ENCODE measurements at regions not wholly inside any gene's neighbourhood (a gene's known extent, or its start where the extent isn't known, plus 50 kb on each side); places are given as distances from the start of the nearest gene placed in this dataset.

DNA sequence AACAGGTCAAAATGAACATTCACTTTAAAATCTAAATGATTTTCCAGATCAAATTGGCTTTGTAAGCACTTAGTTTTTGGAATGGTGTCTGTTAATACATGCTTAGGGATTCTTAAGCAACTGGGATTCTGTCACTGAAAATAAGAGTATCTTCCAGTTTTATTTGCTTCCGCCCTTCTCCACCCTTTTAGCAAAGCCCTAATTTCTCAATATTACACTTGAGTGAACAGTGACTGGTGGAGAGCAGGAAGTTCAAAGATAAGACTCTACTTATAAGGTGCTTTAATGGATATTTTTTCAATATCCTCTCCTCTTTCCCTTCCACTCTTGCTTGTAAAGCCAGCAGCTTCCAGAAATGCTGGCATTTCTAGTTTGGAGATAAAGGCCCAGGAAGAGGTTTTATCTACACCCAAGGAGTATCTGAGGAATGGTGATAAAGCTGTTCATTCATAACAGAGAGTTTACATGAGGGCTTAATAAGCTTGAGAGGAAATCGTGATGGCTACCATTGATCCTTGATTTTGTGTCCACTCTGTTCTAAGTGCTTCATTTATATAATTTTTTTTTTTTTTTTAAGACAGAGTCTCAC lies 265.9 kb upstream of the PRICKLE1 start:
- TF ChIP-seq CTCF (IDR thresholded peaks at IDR 0.05; ENCODE audit: poor library complexity, severe bottlenecking): no peak
- TF ChIP-seq, protein P1, sequence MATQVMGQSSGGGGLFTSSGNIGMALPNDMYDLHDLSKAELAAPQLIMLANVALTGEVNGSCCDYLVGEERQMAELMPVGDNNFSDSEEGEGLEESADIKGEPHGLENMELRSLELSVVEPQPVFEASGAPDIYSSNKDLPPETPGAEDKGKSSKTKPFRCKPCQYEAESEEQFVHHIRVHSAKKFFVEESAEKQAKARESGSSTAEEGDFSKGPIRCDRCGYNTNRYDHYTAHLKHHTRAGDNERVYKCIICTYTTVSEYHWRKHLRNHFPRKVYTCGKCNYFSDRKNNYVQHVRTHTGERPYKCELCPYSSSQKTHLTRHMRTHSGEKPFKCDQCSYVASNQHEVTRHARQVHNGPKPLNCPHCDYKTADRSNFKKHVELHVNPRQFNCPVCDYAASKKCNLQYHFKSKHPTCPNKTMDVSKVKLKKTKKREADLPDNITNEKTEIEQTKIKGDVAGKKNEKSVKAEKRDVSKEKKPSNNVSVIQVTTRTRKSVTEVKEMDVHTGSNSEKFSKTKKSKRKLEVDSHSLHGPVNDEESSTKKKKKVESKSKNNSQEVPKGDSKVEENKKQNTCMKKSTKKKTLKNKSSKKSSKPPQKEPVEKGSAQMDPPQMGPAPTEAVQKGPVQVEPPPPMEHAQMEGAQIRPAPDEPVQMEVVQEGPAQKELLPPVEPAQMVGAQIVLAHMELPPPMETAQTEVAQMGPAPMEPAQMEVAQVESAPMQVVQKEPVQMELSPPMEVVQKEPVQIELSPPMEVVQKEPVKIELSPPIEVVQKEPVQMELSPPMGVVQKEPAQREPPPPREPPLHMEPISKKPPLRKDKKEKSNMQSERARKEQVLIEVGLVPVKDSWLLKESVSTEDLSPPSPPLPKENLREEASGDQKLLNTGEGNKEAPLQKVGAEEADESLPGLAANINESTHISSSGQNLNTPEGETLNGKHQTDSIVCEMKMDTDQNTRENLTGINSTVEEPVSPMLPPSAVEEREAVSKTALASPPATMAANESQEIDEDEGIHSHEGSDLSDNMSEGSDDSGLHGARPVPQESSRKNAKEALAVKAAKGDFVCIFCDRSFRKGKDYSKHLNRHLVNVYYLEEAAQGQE (IDR thresholded peaks at IDR 0.05; ENCODE audit: borderline replicate concordance): no peak
- TF ChIP-seq TAF1 (IDR thresholded peaks at IDR 0.05; ENCODE audit: low read depth): no peak
- no peak for TF ChIP-seq RAD21 (conservative IDR thresholded peaks at IDR 0.05)
- no peak for TF ChIP-seq EZH2 (IDR thresholded peaks at IDR 0.05; ENCODE audit: borderline replicate concordance, insufficient read depth, low read length, poor library complexity, severe bottlenecking)
- no peak for TF ChIP-seq POLR2AphosphoS5 (IDR thresholded peaks at IDR 0.05)
- TF ChIP-seq MXI1 (conservative IDR thresholded peaks at IDR 0.05; ENCODE audit: poor library complexity, severe bottlenecking): no peak
- no peak for TF ChIP-seq EP300 (conservative IDR thresholded peaks at IDR 0.05; ENCODE audit: poor library complexity, severe bottlenecking)
- TF ChIP-seq SMC3 (conservative IDR thresholded peaks at IDR 0.05; ENCODE audit: poor library complexity): no peak
